ENCODE measurements at regions not wholly inside any gene's neighbourhood (a gene's known extent, or its start where the extent isn't known, plus 50 kb on each side); places are given as distances from the start of the nearest gene placed in this dataset.

DNA sequence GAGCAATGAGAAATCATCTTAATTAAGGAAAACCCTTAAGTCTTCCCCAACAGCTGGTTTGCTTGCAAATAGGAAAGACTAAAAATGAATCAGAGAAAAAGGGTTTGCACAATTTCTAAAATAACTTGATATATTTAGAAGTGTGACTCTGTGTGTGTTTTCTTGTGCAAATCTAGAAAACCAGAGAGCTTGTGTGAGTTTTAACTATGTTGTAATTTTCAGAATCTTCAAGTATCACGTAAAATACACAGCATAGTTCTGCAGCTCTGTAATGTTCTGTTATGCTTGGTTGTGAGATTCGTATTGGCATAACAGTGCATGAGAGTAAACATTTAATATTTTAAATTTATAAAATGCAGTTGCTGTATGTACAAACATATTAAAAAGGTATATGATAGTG, 74.7 kb upstream of the GAP43 start:
- ChIA-PET CTCF (no interaction called here), POLR2A (no interaction called here)
- TF ChIP-seq, protein P1, sequence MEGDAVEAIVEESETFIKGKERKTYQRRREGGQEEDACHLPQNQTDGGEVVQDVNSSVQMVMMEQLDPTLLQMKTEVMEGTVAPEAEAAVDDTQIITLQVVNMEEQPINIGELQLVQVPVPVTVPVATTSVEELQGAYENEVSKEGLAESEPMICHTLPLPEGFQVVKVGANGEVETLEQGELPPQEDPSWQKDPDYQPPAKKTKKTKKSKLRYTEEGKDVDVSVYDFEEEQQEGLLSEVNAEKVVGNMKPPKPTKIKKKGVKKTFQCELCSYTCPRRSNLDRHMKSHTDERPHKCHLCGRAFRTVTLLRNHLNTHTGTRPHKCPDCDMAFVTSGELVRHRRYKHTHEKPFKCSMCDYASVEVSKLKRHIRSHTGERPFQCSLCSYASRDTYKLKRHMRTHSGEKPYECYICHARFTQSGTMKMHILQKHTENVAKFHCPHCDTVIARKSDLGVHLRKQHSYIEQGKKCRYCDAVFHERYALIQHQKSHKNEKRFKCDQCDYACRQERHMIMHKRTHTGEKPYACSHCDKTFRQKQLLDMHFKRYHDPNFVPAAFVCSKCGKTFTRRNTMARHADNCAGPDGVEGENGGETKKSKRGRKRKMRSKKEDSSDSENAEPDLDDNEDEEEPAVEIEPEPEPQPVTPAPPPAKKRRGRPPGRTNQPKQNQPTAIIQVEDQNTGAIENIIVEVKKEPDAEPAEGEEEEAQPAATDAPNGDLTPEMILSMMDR (IDR thresholded peaks at IDR 0.05; ENCODE audit: control extremely low read depth, extremely low read depth, low read depth, missing control alignments) = no peak
- DNase-seq (ENCODE audit: extremely low spot score) = no peak

DNA sequence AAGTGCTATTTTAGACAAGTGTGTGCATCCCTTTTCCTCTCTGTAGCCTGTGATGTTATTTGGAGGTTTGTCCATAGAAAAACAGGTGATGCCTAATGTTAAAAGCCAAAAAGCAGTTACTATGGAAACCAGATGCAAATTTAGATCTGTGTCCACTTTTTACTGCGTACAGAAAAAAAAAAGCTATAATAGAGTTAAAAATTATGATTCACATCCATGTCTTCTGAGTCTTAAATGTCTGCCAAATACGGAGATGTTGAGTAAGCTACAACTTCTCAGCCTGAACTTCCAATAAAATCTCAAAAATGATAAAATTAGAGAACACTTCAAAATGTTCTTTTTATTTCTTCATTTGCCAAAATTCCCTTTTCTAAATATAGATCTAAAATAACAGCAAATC, 74.2 kb upstream of the GAP43 start:
- ChIA-PET CTCF (no interaction called here), POLR2A (interaction anchor here (0.5 kb wide), 1 partner anchor 8 kb away, joined by 3 read pairs; no protein-coding TSS in a partner anchor)
- TF ChIP-seq, protein P1 (IDR thresholded peaks at IDR 0.05; ENCODE audit: control extremely low read depth, extremely low read depth, low read depth, missing control alignments) = no peak
- no peak for DNase-seq (ENCODE audit: extremely low spot score)

GRCh38 chr3:115550285-115550761, 73.0 kb upstream of the GAP43 start:
- POLR2A ChIA-PET = no interaction called here
- TF ChIP-seq, protein P1 (IDR thresholded peaks at IDR 0.05; ENCODE audit: control extremely low read depth, extremely low read depth, low read depth, missing control alignments) = no peak

DNA sequence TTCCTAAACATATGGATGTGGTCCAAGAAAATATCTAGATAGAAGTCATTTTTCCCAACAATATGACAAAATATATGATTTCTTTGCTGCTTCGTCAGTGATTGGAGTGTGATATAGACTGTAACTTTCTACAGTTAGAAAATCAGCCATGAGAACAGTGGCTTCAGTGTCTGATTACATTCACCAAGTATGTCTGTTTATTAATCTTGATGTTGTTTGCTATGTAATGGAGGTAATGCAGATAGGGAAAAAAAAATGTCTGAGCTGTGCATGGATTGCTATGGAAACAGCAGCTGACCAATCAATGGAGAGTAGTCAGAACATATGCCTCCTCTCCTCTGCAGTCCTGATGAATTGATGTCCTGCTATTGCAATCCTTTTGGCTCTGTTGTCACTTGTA, 72.3 kb upstream of the GAP43 start:
- ChIA-PET CTCF (interaction anchor here (0.9 kb wide), 1 partner anchor 9 kb away, joined by 5 read pairs; no protein-coding TSS in a partner anchor), POLR2A (no interaction called here)
- DNase-seq (ENCODE audit: extremely low spot score) = no peak
- TF ChIP-seq, protein P1 (IDR thresholded peaks at IDR 0.05; ENCODE audit: control extremely low read depth, extremely low read depth, low read depth, missing control alignments) = no peak

More at GRCh38 chr3:115550285-115550761, 73.0 kb upstream of the GAP43 start:
- CTCF ChIA-PET = interaction anchor here (1.0 to 1.2 kb wide), 2 partner anchors 9 to 13 kb away, joined by 3 read pairs; no protein-coding TSS in a partner anchor
- no peak for DNase-seq (ENCODE audit: extremely low spot score)

GRCh38 chr3:115552007-115552406, 71.3 kb upstream of the GAP43 start:
- DNase-seq (ENCODE audit: extremely low spot score) = no peak
- ChIA-PET CTCF (interaction anchor here (0.9 kb wide), 1 partner anchor 8 kb away, joined by 5 read pairs; no protein-coding TSS in a partner anchor), POLR2A (no interaction called here)
- TF ChIP-seq, protein P1 (IDR thresholded peaks at IDR 0.05; ENCODE audit: control extremely low read depth, extremely low read depth, low read depth, missing control alignments) = no peak

DNA sequence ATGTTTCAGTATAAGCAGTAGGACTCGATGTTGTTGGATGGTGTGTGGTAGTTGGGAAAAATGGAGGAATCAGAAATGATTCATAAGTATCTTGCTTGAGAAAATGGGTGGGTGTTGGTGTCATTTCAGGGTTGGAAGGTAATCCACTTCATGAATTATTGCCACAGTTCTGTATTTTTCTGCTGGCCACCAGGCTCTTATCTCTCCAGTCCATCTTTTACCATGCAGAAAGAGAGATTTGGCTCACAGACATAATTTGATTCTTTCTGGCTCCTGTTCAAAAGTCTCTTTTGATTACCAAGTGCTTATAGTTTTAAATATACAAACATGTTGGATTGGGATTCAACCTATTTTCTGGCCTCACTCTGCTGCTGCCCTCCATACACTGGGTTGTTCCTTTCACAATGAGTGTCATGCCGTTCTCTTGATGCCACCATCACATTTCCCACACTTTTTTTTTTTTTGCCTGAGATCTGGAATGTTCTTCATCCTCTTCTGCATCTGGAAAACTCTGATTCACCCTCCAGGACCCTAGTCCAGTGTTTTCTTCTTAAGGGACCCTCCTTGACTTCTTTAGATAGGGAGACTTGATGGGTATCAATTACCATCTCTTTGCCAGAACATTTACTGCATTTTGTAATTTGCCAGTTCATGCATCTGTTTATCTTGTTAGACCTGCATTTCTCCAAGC, 69.4 kb upstream of the GAP43 start:
- ChIA-PET CTCF (no interaction called here), POLR2A (no interaction called here)
- no peak for DNase-seq (ENCODE audit: extremely low spot score)
- TF ChIP-seq, protein P1 (IDR thresholded peaks at IDR 0.05; ENCODE audit: control extremely low read depth, extremely low read depth, low read depth, missing control alignments) = no peak
